ENCODE measurements at regions not wholly inside any gene's neighbourhood (a gene's known extent, or its start where the extent isn't known, plus 50 kb on each side); places are given as distances from the start of the nearest gene placed in this dataset.

DNA sequence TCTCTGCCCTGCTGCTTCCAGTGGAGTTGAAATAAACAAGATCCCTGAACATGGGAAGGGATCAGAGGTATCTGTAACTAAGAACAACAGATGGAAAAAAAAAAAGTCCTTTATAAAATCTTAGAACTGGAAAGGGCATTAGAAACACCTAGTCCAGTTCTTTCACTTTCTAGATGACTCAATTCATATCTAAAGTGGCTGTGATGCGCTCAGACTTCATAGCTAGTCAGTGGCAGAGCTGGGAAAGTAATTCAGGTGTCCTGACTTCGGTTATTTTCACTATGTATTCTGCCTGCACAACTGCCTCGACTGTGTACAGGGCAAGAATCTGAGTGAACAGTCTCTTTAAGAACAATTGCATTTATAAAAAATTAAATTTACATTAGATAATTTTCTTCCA lies 151.8 kb upstream of the TMTC4 start:
- in situ Hi-C loops (cut with MboI; ENCODE audit: low pct_unique_long_range_greater_than_20kb, low sequenced_read_pairs, unreplicated experiment), result no loop called here
- TF ChIP-seq, protein P1, sequence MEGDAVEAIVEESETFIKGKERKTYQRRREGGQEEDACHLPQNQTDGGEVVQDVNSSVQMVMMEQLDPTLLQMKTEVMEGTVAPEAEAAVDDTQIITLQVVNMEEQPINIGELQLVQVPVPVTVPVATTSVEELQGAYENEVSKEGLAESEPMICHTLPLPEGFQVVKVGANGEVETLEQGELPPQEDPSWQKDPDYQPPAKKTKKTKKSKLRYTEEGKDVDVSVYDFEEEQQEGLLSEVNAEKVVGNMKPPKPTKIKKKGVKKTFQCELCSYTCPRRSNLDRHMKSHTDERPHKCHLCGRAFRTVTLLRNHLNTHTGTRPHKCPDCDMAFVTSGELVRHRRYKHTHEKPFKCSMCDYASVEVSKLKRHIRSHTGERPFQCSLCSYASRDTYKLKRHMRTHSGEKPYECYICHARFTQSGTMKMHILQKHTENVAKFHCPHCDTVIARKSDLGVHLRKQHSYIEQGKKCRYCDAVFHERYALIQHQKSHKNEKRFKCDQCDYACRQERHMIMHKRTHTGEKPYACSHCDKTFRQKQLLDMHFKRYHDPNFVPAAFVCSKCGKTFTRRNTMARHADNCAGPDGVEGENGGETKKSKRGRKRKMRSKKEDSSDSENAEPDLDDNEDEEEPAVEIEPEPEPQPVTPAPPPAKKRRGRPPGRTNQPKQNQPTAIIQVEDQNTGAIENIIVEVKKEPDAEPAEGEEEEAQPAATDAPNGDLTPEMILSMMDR (IDR thresholded peaks at IDR 0.05; ENCODE audit: extremely low read depth, insufficient read depth, missing control alignments), result no peak
- no peak for DNase-seq (ENCODE audit: low spot score)

DNA sequence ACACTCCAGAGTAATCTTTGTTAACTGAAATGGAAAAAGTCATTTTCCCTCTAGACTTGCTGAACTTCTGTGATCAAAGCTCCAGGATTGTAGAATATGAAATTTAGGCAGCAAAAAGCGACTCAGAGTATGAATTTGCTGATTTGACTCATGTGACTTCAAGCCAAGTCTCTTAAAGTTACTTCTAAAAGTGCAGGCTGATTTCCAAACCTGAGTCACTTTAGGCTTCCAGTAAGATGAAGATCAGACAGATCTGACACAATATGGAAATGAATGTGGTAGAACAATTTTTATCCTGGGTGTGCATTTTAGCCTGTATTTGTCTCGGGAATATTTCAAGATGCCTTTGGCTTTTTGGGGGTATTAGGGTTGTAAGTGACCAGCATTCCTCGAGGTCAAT lies 151.0 kb upstream of the TMTC4 start:
- no peak for DNase-seq (ENCODE audit: low spot score)
- in situ Hi-C loops (cut with MboI; ENCODE audit: low pct_unique_long_range_greater_than_20kb, low sequenced_read_pairs, unreplicated experiment), result no loop called here
- TF ChIP-seq, protein P1 (IDR thresholded peaks at IDR 0.05; ENCODE audit: extremely low read depth, insufficient read depth, missing control alignments), result no peak

DNA sequence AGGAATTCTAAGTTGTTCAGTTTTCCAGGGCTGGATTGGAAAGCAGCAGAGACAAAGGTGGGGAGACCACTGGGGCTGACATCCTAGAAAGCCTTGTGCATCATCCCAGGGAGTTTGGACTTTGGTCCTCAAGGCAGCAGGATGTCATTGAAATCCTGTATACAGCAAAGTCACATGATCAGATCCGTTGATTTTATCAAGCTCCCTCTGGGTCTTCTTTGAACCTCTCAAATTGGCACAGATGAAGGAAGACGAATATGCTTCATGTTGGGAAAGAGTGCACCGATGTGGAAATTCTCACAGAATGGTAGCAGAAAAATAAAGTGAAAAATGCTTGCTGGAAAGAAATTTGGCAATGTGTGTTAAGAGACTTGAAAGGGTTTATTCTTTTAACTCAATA lies 149.8 kb upstream of the TMTC4 start:
- TF ChIP-seq, protein P1 (IDR thresholded peaks at IDR 0.05; ENCODE audit: extremely low read depth, insufficient read depth, missing control alignments), result no peak

DNA sequence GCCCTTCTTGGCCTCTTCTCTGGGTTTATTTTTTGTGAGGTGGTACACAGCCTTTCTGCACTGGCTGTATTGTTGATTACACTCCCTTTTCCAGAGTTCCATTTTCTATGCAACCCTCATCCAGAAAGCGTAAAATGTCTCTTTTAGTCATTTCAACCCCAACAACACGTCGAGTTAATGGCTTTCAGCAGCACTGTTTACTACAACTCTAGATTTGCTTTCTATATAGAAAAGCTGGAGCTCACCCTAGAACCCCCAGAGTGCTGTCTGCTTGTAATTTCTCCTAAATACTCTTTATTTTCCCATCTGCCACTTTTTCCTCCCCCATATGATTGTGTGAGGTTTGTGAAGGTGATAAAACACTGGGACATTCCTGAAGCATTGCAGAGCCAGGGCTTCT lies 148.9 kb upstream of the TMTC4 start:
- no peak for DNase-seq (ENCODE audit: low spot score)
- in situ Hi-C loops (cut with MboI; ENCODE audit: low pct_unique_long_range_greater_than_20kb, low sequenced_read_pairs, unreplicated experiment), result no loop called here
- TF ChIP-seq, protein P1 (IDR thresholded peaks at IDR 0.05; ENCODE audit: extremely low read depth, insufficient read depth, missing control alignments), result no peak

More for the DNA sequence above, 149.8 kb upstream of the TMTC4 start:
- in situ Hi-C loops (cut with MboI; ENCODE audit: low pct_unique_long_range_greater_than_20kb, low sequenced_read_pairs, unreplicated experiment), result no loop called here
- DNase-seq (ENCODE audit: low spot score), result no peak

DNA sequence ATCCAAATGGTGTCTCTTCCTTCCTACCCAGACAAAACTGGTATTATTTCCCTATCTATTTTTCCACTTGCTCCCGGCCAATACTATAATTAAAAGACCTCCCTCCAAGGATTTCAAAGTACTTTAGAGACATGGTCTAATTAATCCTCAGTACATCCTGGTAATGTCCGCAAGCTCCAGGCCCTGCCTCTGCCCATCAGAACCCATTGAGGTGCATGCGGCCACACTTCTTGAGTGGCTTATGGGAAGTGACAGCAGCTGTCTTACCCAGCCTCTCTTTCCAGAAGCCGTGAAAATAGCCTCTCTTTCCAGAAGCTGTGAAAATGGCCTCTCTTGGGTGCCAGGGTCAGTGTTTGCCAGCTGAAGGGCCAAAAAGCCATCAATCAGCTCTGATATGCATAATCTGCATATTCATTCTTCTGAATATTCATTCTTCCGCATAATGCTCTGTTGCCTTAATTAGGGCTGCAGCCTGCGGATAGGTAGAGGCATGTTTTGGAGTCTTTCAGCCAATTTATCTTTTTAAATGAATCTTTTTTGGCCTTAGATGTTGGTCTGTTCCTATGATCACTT lies 148.4 kb upstream of the TMTC4 start:
- TF ChIP-seq, protein P1 (IDR thresholded peaks at IDR 0.05; ENCODE audit: extremely low read depth, insufficient read depth, missing control alignments), result no peak
- in situ Hi-C loops (cut with MboI; ENCODE audit: low pct_unique_long_range_greater_than_20kb, low sequenced_read_pairs, unreplicated experiment), result no loop called here
- no peak for DNase-seq (ENCODE audit: low spot score)

DNA sequence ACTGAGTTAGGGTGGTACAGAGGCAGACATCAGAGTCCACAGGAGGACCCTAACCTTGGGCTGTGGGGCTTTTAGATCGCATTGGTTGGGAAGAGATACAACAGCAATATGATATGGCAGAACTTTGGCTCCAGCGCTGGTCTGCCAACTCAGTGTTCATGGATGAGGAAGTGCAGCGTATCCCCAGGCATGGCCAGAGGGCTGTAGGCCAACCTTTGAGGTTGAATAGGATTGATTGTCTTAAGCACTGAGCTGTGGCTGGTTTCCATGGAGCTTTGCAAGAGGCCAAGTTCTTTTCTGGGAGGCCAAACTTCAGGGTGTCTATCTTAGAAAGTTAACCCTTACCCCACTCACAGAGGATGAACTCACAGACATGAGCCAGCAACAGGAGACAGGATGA lies 144.1 kb upstream of the TMTC4 start:
- no peak for DNase-seq (ENCODE audit: low spot score)
- in situ Hi-C loops (cut with MboI; ENCODE audit: low pct_unique_long_range_greater_than_20kb, low sequenced_read_pairs, unreplicated experiment), result no loop called here
- TF ChIP-seq, protein P1 (IDR thresholded peaks at IDR 0.05; ENCODE audit: extremely low read depth, insufficient read depth, missing control alignments), result no peak

DNA sequence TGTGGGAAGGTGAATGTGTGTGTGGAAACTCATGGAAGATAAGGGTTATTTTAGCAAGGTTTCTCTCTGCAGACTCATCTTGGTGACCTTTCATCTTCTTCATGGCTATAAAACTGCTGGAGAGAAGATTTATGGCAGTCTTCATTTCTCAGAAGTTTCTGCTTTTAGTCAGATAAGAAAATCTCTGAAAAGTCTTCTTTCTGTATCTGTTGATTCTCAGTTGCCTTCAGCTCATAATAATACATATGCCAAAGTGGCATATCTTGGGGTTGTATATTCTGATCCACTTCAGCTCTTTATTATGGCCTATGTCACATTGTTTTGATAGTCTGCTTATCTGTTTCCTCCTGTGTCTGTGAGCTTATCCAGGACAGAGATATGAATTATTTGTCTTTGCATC lies 143.3 kb upstream of the TMTC4 start:
- in situ Hi-C loops (cut with MboI; ENCODE audit: low pct_unique_long_range_greater_than_20kb, low sequenced_read_pairs, unreplicated experiment), result no loop called here
- no peak for DNase-seq (ENCODE audit: low spot score)
- TF ChIP-seq, protein P1 (IDR thresholded peaks at IDR 0.05; ENCODE audit: extremely low read depth, insufficient read depth, missing control alignments), result no peak

Measured in GM13977 (cell line).